Urinary bladder (tissue), 3 donors: ENCODE measurements at regions not wholly inside any gene's neighbourhood (a gene's known extent, or its start where the extent isn't known, plus 50 kb on each side); places are given as distances from the start of the nearest gene placed in this dataset.

Experiments
- DNase-seq: peaks from one replicate; pipeline ENCODE4 v3.0.0-alpha.2; 2015; ENCODE audit errors: extremely low spot score
- H3K27ac ChIP-seq: one replicate; pipeline ENCODE4 v1.5.1; 2013; ENCODE audit warnings: low read depth, mild to moderate bottlenecking, moderate library complexity
- H3K36me3 ChIP-seq: one replicate; pipeline ENCODE4 v1.6.1; 2013; ENCODE audit warnings: mild to moderate bottlenecking, moderate library complexity; ENCODE audit not compliant: insufficient read depth
- H3K4me1 ChIP-seq: one replicate; pipeline ENCODE4 v1.6.1; 2013; ENCODE audit warnings: mild to moderate bottlenecking, moderate library complexity; ENCODE audit not compliant: insufficient read depth
- H3K4me3 ChIP-seq: one replicate; pipeline ENCODE4 v1.5.1; 2013; ENCODE audit warnings: low read depth, low read length
- WGBS: extraction: QIAGEN DNeasy Blood & Tissue Kit; methylation state at CpG from one replicate; pipeline ENCODE4 v1.1.7; 2013; 5-methylcytosine and 5-hydroxymethylcytosine counted together
- donor health status: healthy with polysubstance abuse.
- donor health status: healthy.

DNA sequence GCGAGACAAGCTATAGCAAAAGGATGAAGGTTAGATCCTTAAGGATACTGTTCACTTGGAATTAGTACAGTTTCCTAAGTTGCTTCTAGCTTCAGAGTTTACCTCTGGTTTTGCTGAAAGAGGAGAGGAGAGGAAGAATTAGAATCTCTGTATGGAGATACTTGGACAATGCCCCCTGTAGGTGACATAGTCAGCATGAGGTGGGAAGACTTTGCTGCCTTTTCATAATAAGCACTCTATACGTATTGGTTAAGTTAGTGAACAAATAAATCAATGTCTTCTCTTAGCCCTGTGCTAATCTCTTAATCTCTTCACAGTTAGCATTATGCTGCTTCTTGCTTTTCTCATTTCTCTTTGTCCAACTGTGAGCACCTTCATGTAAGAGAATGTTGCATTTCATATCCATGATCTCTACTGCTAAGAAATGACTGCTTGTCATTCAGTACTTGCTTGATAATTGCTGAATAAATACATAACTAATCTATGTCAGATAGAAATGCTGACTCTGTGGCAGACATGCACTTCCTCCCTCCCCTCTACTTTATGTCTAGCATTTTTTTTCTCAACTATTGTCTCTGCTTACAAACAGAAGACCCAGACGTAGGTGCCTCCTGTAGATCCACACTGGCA is 527.2 kb downstream of the GBA3 start:
- no peak overlapping the region for H3K27ac ChIP-seq
- H3K4me1 ChIP-seq, result no peaks in the 10 kb centered on the region
- no peak for DNase-seq
- WGBS, result 61% methylated on average over 3 of the region's 3 CpGs
- H3K36me3 ChIP-seq, result no peaks in the 10 kb centered on the region
- no peak overlapping the region for H3K4me3 ChIP-seq

DNA sequence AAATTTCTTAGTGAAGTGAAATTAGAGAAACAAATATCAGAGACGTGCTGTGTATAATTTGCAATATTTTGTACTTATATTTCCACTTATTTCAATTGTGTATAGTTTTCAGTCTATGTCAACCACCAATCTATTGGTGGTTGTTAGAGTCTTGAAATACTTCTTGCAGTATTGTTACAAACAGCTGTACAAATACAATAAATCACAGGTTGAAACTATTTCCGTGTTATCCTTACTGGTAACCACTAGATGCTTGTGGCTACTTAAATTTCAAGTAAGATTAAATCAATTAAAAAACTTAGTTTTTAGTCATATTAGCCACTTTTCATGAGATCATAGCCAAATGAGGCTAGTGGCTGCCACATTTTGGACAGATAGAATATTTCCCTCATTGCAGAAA is 520.5 kb downstream of the GBA3 start:
- Histone ChIP-seq H3K27ac (no peak overlapping the region), H3K4me1 (no peaks in the 10 kb centered on the region), H3K4me3 (no peak overlapping the region), H3K36me3 (no peaks in the 10 kb centered on the region)
- DNase-seq, result no peak
- 65% methylated on average over 2 of the region's 2 CpGs for WGBS

DNA sequence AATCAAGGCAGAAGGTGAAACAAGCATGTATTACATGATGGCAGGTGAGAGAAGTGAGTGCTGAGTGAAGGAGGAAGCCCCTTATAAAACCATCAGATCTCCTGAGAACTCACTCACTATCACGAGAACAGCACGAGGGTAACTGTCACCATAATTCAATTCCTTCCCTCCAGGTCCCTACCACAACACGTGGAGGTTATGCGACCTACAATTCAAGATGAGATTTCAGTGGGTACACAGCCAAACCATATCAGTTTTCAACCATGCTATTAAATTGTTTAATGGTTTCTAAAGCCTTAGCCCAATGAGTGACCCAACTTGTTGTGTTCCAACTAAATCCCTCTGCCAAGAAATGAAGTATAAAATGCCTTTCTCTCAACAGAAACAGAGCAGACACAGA is 519.8 kb downstream of the GBA3 start:
- 25% methylated on average over 4 of the region's 4 CpGs for WGBS
- Histone ChIP-seq H3K36me3 (no peaks in the 10 kb centered on the region), H3K27ac (no peak overlapping the region), H3K4me1 (no peaks in the 10 kb centered on the region), H3K4me3 (no peak overlapping the region)
- no peak for DNase-seq

DNA sequence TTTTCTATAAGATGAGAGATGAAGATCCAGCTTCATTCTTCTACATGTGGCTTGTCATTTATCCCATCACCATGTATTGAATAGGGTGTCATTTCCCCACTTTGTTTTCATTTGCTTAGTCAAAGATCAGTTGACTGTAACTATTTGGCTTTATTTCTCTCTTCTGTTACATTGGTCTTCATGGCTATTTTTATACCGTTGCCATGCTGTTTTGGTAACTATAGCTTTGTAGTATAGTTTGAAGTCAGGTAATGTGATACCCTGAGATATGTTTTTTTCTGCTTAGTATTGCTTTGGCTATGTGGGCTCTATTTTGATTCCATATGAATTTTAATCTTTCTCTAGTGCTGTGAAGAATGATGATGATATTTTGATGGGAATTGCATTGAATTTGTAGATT is 514.3 kb downstream of the GBA3 start:
- no peak for DNase-seq
- no peaks in the 10 kb centered on the region for H3K4me1 ChIP-seq
- no peaks in the 10 kb centered on the region for H3K36me3 ChIP-seq
- H3K4me3 ChIP-seq, result no peak overlapping the region
- WGBS, result 90% methylated on average over 1 of the region's 1 CpG
- no peak overlapping the region for H3K27ac ChIP-seq

DNA sequence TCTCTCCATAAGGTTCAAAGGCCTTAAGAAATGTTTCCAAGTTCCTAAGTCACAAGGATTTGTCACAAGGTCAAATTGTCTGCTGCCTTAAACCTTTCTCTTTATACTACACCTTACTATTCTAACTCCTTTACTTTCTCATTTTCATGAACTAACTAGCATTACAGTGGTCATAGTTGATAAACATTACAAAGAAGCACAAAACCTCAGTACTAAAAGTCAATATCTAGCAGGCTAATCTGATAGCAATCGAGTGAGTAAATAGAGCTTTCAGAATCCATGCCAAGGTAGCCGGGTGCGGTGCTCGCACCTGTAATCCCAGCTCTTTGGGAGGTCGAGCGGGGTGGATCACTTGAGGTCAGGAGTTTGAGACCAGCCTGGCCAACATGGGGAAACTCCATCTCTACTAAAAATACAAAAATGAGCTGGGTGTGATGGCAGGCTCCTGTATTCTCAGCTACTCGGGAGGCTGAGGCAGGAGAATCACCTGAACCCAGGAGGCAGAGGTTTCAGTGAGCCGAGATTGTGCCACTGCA is 510.0 kb downstream of the GBA3 start:
- DNase-seq, result no peak
- no peak overlapping the region for H3K4me3 ChIP-seq
- 77% methylated on average over 8 of the region's 8 CpGs for WGBS
- no peaks in the 10 kb centered on the region for H3K36me3 ChIP-seq
- H3K27ac ChIP-seq, result no peak overlapping the region
- no peaks in the 10 kb centered on the region for H3K4me1 ChIP-seq

DNA sequence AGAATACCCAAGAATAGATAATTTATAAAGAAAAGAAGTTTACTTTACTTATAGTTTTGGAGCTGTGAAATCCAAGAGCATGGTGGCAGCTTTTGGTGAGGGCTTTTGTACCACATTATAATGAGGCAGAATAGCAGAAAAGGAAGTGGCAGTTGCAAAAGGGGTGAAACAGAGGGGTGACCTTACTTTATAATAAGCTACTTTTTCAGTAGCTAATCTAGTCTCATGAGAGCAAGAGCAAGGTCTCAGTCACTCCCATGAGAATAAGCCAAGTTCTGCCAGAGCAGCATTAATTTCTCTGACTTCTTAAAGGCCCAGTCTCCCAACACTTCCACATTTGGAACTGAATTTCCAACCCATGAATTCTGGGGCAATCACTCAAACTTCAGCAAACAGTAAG is 502.0 kb downstream of the GBA3 start:
- Histone ChIP-seq H3K4me3 (no peak overlapping the region), H3K4me1 (no peaks in the 10 kb centered on the region), H3K27ac (no peak overlapping the region), H3K36me3 (no peaks in the 10 kb centered on the region)
- DNase-seq, result no peak

- 82% methylated on average over 2 of the region's 2 CpGs for WGBS
- no peak for DNase-seq
Observed at GRCh38 chr4:23174179-23174578, 481.4 kb downstream of the GBA3 start.

GRCh38 chr4:23171976-23172375 is 479.2 kb downstream of the GBA3 start:
- WGBS, result 47% methylated on average over 2 of the region's 2 CpGs
- no peak for DNase-seq
- Histone ChIP-seq H3K4me1 (no peaks in the 10 kb centered on the region), H3K4me3 (no peak overlapping the region), H3K36me3 (no peaks in the 10 kb centered on the region), H3K27ac (no peak overlapping the region)

More at GRCh38 chr4:23174179-23174578, 481.4 kb downstream of the GBA3 start:
- Histone ChIP-seq H3K4me3 (no peak overlapping the region), H3K36me3 (no peaks in the 10 kb centered on the region), H3K27ac (no peak overlapping the region), H3K4me1 (no peaks in the 10 kb centered on the region)

DNA sequence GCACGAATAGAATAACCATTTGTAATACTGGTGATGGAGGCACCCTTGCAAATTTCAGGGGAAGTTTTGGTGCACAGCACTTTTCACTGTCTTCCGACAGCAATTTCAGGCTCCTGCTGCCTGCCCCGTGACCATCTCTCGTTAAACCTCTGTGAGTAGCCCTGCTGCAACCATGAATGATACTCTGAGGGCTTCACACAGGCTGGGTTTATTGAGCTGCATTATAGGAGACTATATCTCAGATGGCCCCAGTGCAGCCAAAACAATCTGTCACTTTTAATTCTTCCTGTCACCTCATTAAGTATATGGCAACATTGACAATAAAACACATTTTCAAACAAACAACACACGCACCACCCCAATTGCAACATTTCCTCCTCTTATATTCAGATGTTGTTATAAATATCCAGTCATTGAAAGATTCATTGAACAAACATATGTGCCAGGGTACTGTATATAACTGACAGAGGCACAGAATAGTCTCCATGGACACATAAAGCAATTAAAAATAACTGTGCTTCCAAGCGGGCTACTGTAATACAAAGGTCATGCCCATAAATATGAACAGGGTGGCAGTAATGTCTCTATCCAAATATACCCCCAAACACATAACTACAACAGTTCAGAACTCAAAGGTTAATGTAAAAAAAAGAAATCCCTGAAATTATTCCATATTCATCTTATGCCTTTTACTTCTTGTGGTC is 477.0 kb downstream of the GBA3 start:
- no peaks in the 10 kb centered on the region for H3K36me3 ChIP-seq
- no peak for DNase-seq
- no peak overlapping the region for H3K27ac ChIP-seq
- 23% methylated on average over 6 of the region's 6 CpGs for WGBS
- no peak overlapping the region for H3K4me3 ChIP-seq
- no peaks in the 10 kb centered on the region for H3K4me1 ChIP-seq

GRCh38 chr4:23166919-23167318 is 474.2 kb downstream of the GBA3 start:
- no peak overlapping the region for H3K27ac ChIP-seq
- DNase-seq, result no peak
- H3K4me3 ChIP-seq, result no peak overlapping the region
- H3K36me3 ChIP-seq, result no peaks in the 10 kb centered on the region
- 62% methylated on average over 1 of the region's 1 CpG for WGBS
- H3K4me1 ChIP-seq, result no peaks in the 10 kb centered on the region

DNA sequence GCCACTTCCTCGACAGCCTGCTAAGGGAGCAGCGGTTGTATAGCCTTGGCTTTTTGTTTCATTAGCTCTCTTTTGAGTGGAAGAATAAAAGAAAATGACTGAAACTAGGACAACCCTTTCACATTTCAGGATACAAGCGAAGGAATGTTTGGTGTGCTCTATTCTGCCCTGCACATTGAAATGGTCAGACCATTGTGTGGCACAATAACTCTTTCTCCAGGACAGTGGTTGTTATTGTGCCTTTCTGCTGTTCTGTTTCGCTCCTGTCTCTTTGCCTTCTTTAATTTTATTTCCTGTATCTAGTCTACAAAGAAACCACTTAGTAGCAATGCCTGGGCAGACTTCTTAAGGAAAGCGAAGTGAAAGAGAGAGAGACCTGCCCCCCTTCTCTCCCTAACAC is 473.7 kb downstream of the GBA3 start:
- DNase-seq, result no peak
- Histone ChIP-seq H3K36me3 (no peaks in the 10 kb centered on the region), H3K27ac (no peak overlapping the region), H3K4me1 (no peaks in the 10 kb centered on the region), H3K4me3 (no peak overlapping the region)
- WGBS, result 89% methylated on average over 5 of the region's 5 CpGs

GRCh38 chr4:23165669-23166068 is 472.9 kb downstream of the GBA3 start:
- no peak overlapping the region for H3K27ac ChIP-seq
- no peak for DNase-seq
- H3K4me1 ChIP-seq, result no peaks in the 10 kb centered on the region
- H3K4me3 ChIP-seq, result no peak overlapping the region
- H3K36me3 ChIP-seq, result no peaks in the 10 kb centered on the region
- WGBS, result 94% methylated on average over 1 of the region's 1 CpG

DNA sequence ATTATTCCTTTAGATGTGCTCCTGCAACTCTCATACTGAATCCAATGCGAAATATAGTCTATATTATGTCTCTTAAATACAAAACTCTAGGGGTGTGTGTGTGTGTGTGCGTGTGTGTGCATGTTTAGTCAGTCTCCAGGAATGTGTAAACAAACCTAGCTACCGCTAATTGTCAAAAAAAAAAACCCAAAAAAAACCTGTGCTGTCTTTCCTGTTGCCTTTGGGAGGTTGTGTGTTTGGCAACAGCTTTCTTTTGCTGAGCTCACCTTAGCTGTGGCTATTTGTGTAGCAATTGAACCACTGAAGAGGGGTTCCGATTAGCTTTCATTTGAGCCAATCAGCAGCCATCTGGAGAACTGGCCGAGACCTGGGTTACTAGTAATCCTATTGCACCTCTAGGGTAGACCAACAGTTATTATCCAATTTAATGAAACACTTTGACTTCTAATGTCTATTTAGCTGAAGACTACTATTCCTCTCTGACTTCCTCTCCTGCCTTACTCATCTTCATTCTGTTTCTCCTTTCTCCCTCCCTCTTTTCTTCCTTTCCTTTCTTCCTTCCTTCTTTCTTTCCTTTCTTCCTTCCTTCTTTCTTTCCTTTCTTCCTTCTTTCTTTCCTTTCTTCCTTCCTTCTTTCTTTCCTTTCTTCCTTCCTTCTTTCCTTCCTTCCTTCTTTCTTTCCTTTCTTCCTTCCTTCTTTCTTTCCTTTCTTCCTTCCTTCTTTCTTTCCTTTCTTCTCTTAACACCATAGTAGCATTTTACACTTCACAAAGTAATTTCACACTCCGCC is 471.1 kb downstream of the GBA3 start:
- Histone ChIP-seq H3K4me1 (no peaks in the 10 kb centered on the region), H3K4me3 (no peak overlapping the region), H3K36me3 (no peaks in the 10 kb centered on the region), H3K27ac (no peak overlapping the region)
- 61% methylated on average over 6 of the region's 6 CpGs for WGBS
- DNase-seq, result peak; percentile 6

- no peak overlapping the region for H3K4me3 ChIP-seq
- H3K36me3 ChIP-seq, result no peaks in the 10 kb centered on the region
- no peaks in the 10 kb centered on the region for H3K4me1 ChIP-seq
- 74% methylated on average over 2 of the region's 2 CpGs for WGBS
- no peak for DNase-seq
- H3K27ac ChIP-seq, result no peak overlapping the region
Observed at GRCh38 chr4:23162275-23162674, 469.5 kb downstream of the GBA3 start.
